NT2/D1 (cell line): ENCODE measurements at regions not wholly inside any gene's neighbourhood (a gene's known extent, or its start where the extent isn't known, plus 50 kb on each side); places are given as distances from the start of the nearest gene placed in this dataset.

Experiments
- SUZ12 ChIP-seq: IDR thresholded peaks from 2 replicates; pipeline ENCODE4 v1.6.1; 2011; ENCODE audit not compliant: insufficient read length, insufficient read depth; ENCODE audit errors: extremely low read depth
- YY1 ChIP-seq: IDR thresholded peaks from 2 replicates; pipeline ENCODE4 v1.6.1; 2011; ENCODE audit not compliant: insufficient read length, insufficient read depth
- ZNF274 ChIP-seq: IDR thresholded peaks from 2 replicates; pipeline ENCODE4 v1.6.1; 2011; ENCODE audit warnings: mild to moderate bottlenecking, low read depth, low read length

DNA sequence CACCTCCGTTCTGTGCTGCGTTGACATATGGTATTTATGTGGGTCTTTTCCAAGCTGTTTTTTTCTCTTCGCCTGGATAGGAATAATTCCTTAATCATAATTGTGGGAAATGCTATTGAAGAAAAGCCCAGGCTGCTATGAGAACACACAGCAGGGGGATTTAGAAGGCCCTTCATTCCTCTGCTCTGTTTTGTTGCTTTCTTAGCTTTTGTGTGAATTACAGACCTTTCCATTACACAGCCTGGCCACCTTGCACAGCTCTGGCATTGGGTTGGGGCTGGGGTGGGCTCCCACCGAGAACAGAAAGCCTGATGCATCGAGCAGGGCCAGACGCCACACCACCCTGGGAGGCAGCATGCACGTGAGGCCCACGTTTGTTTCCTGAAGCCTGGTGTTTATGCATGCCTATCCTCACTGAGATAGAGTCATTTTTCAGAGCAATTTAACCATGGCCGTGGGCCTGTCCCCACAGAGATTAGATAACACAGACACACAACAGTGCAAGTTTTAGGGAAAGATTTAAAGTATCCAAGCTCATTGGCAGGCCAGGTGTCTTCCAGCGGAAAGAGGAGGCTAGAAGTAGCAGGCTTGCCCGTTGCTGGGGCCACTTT lies 287.6 kb upstream of the PWP1 start:
- TF ChIP-seq YY1 (no peak), ZNF274 (no peak), SUZ12 (no peak)
